HFF-Myc (cell line): ENCODE measurements at regions not wholly inside any gene's neighbourhood (a gene's known extent, or its start where the extent isn't known, plus 50 kb on each side); places are given as distances from the start of the nearest gene placed in this dataset.
"Not testable (repeated sequence)": the region's sequence is repeated elsewhere in the genome, so short reads cannot be mapped to it uniquely, and the experiment has no call there.

Experiments
- DNase-seq: peaks from one replicate; pipeline ENCODE4 v3.0.0-alpha.2; 2011; ENCODE audit warnings: low read depth; ENCODE audit errors: extremely low read depth
- H3K4me3 ChIP-seq: replicated peaks from 2 replicates; pipeline ENCODE4 v1.5.1; 2011; ENCODE audit warnings: low read depth, mild to moderate bottlenecking, control low read depth, low read length
- TF ChIP-seq, protein P1 (sequence below): IDR thresholded peaks from 2 replicates; pipeline ENCODE4 v1.5.1; 2012; ENCODE audit warnings: mild to moderate bottlenecking, low read depth, low read length, control low read depth; ENCODE audit errors: missing control alignments

GRCh38 chr7:16960337-16960965, 78.7 kb upstream of the AGR3 start:
- DNase-seq: no peak
- TF ChIP-seq, protein P1, sequence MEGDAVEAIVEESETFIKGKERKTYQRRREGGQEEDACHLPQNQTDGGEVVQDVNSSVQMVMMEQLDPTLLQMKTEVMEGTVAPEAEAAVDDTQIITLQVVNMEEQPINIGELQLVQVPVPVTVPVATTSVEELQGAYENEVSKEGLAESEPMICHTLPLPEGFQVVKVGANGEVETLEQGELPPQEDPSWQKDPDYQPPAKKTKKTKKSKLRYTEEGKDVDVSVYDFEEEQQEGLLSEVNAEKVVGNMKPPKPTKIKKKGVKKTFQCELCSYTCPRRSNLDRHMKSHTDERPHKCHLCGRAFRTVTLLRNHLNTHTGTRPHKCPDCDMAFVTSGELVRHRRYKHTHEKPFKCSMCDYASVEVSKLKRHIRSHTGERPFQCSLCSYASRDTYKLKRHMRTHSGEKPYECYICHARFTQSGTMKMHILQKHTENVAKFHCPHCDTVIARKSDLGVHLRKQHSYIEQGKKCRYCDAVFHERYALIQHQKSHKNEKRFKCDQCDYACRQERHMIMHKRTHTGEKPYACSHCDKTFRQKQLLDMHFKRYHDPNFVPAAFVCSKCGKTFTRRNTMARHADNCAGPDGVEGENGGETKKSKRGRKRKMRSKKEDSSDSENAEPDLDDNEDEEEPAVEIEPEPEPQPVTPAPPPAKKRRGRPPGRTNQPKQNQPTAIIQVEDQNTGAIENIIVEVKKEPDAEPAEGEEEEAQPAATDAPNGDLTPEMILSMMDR: no peak
- H3K4me3 ChIP-seq: no peak overlapping the region

DNA sequence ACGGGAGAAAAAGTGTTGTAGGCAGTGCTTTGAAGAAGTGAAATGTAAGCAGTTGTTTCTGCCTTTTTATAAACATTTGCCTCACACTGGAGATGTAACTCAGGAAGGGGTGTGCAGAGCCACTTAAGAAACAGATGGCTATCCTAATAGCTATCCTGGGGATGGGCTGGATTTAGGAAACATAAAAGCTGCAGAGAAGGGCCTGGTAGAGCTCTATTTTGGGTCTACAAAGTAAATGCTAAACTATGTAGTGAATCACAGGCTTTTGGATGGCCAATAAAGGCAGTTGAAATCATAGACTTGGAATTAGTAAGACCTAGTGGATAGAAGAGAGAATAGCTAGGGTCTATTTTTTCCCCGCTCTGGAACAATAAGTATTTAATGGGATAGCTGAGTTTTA, 79.9 kb upstream of the AGR3 start:
- H3K4me3 ChIP-seq: no peak overlapping the region
- TF ChIP-seq, protein P1: no peak
- DNase-seq: peak; percentile 25

GRCh38 chr7:16963044-16963443, 81.3 kb upstream of the AGR3 start:
- TF ChIP-seq, protein P1: no peak
- no peak for DNase-seq
- H3K4me3 ChIP-seq: no peak overlapping the region

GRCh38 chr7:16965697-16966096, 83.9 kb upstream of the AGR3 start:
- H3K4me3 ChIP-seq, DNase-seq: not testable (repeated sequence)

- DNase-seq: no peak
- no peak overlapping the region for H3K4me3 ChIP-seq
- TF ChIP-seq, protein P1: no peak
These were observed 85.6 kb upstream of the AGR3 start for GRCh38 chr7:16967300-16967811.

DNA sequence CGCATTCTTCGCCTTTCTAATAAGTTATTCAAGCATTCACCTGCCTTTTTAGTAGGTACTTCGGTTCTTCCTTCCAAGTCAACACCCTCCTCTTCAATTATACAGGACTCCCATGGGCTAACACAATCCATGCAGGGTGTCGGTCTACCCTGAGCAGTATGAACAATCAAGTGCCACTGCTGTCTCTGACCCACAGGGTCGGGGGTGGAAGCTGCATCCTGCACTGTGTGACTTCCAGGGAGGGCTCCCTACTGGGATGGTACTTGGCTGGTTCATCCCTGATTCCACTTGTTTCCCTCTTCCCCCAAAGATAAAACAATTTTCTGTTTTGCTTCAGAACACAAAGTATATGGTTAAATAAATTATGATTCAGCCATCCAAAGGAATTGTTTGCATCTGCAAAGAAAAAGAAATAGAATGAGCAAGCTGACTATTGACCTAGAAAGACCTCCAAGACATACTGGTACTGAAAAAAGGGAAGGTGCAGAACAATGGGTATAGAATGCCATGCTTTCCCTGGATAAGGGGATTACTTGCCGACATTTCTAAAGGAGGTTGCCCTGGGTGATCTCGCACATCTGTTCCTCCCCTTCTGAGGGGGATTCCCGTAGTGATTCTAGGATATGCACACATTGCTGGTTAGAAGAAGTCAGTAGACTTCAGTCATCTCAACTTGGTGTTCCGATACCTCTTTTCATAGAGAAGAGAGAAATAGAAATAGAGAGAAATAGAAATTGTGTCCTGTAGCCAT, 89.1 kb upstream of the AGR3 start:
- TF ChIP-seq, protein P1: no peak
- DNase-seq: no peak
- no peak overlapping the region for H3K4me3 ChIP-seq

GRCh38 chr7:16975712-16976111, 93.9 kb upstream of the AGR3 start:
- no peak for DNase-seq
- TF ChIP-seq, protein P1: no peak
- no peak overlapping the region for H3K4me3 ChIP-seq
